Dermis blood vessel endothelial cell (primary cell): ENCODE measurements at regions not wholly inside any gene's neighbourhood (a gene's known extent, or its start where the extent isn't known, plus 50 kb on each side); places are given as distances from the start of the nearest gene placed in this dataset.
A peak's percentile ranks its signal among the peaks of the same experiment; 100 is the strongest.
"Not testable (repeated sequence)": the region's sequence is repeated elsewhere in the genome, so short reads cannot be mapped to it uniquely, and the experiment has no call there.

Experiments
- DNase-seq: peaks from one replicate; pipeline ENCODE4 v3.0.0; 2010

- no peak for DNase-seq
Measured at GRCh38 chr3:178137206-178137605, 399.0 kb upstream of the KCNMB2 start.

- no peak for DNase-seq
Measured at GRCh38 chr3:178137831-178138230, 398.4 kb upstream of the KCNMB2 start.

GRCh38 chr3:178139116-178139515 lies 397.1 kb upstream of the KCNMB2 start:
- no peak for DNase-seq

GRCh38 chr3:178140531-178141304 lies 395.5 kb upstream of the KCNMB2 start:
- DNase-seq: peak; percentile 61

DNA sequence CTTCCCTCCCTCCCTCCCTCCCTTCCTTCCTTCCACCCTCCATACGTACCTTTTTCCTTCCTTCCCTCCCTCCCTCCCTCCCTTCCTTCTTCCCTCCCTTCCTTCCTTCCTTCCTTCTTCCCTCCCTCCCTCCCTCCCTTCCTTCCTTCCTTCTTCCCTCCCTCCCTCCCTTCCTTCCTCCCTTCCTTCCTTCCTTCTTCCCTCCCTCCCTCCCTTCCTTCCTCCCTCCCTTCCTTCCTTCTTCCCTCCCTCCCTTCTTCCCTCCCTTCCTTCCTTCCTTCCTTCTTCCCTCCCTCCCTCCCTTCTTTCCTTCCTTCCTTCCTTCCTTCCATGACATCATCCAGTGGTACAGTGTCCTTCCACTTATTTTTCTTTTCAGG lies 394.9 kb upstream of the KCNMB2 start:
- not testable (repeated sequence) for DNase-seq

GRCh38 chr3:178146406-178146831 lies 389.8 kb upstream of the KCNMB2 start:
- no peak for DNase-seq

GRCh38 chr3:178147001-178147400 lies 389.2 kb upstream of the KCNMB2 start:
- DNase-seq: no peak

GRCh38 chr3:178152031-178152806 lies 384.0 kb upstream of the KCNMB2 start:
- no peak for DNase-seq

GRCh38 chr3:178152988-178153387 lies 383.2 kb upstream of the KCNMB2 start:
- DNase-seq: no peak

DNA sequence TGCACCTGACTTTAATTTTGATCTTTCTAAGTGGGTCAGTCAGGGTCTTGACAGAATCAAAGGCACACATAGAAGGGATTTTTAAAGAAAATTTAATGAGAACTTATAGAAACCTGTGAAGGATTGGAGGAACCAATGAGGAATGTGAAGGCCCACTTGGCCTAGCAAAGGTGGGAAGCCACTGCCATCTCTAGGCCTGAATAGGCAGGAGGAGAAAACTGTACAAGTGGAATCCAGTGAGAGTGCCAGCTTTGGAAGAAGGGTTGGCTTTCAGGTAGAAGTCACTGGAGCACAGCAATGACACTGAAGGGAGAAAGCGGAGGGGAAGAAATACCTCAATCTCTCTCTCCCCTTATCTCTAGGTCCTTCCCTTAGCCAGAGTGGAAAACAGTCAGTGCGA lies 380.7 kb upstream of the KCNMB2 start:
- no peak for DNase-seq

GRCh38 chr3:178156301-178156700 lies 379.9 kb upstream of the KCNMB2 start:
- no peak for DNase-seq

- DNase-seq: peak; percentile 88
Measured at GRCh38 chr3:178159691-178160220, 376.5 kb upstream of the KCNMB2 start.

DNA sequence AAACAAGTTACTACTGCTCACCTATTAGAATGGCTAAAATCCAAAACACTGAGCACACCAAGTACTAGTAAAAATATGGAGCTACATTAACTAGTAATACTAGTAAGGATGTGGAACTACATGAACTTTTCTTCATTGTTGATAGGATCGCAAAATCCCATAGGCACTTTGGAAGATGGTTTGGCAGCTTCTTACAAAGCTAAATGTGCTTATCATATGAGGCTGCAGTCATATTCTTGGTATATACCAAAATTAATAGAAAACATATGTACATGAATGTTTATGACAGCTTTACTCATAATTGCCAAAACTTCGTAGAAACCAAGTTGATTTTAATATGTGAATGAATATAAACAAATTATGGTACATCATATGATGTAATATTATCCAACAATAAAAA lies 366.8 kb upstream of the KCNMB2 start:
- no peak for DNase-seq

GRCh38 chr3:178170698-178171535 lies 365.3 kb upstream of the KCNMB2 start:
- peak; percentile 94 for DNase-seq

DNA sequence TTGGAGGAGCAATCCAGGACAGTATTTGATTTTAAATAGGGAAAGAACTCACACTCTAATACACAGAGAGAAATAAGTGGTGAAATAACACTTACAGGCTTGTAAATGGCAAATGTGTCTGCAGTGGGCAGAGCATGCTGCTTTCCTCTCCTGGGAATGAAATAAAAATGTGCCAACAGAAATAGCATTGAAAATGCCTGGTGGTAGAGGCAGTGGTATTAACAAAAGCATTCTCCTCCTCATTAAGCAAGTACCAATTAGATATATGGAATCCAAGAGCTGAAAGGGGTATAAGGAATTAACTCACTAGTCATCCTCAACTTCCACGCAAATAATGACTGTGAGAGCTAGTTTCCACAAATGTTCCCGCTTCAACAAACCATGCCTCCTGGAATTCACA lies 364.1 kb upstream of the KCNMB2 start:
- no peak for DNase-seq

DNA sequence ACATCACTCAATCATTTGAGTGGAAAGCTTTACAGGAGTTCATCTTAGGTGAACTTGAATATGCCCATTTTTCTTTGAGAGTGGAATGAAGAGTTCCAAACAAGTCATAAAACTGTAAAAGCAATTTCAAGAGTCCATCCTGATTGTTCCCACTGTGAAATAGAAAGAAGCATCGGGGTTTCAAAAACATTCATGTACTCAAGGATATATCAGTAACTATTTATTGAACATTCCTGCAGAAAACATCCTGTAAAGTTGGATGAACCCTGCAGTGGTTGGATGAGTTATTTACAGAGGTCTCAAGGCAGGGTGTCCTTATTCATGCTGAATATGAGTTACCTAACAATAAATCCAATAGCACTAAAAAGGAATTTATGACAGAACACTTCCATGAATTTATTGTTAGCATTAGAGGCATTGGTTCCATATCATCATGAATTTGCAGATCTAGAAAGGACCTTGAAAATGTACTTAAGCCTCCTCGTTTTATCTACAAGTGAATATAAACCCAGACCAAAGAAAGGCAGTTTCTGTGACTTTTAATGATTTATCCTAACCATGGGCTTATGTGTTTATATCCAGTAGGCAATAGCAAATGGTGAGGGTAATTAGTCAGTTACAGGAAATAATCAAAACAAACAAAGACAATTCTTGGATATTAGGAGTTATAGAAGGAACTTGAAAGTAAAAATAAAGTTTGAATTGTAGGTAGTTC lies 361.9 kb upstream of the KCNMB2 start:
- no peak for DNase-seq

DNA sequence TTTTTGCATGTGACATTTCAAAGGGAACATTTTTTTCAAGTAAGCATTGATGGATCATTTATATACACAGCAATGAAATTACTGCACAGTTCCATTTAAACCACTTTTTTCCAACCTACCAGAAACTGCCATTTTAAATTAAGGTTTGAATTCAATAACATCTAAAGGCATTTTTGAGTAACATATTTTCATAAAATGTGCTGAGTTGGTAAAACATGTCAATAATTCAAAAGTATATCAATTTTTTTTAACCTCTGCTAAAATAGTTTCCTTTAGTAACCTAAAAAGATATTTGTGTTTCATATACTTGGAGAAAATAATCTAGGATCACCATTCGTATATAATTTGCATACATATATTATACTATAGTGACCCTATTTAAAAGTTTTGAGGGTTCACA lies 355.1 kb upstream of the KCNMB2 start:
- DNase-seq: no peak

DNA sequence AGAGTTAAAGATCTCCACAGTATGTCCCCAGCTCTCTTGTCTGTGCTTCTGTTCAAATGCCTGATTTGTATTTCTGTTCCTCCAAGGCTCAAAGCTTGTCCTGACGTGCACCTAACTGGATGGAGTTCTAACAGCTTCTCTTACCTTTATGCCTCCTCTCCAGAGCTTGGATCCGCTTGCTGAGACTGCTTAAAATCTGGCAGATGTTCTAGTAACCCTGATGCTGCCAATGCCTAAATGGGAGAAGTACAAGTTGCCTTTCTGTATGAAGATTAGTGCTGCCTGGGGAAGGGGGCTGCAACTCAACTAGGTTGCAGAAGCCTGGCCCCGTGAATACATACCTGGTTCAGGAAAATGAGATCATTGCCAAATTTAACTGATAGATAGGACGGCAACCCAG lies 354.5 kb upstream of the KCNMB2 start:
- DNase-seq: no peak

GRCh38 chr3:178182337-178182779 lies 353.9 kb upstream of the KCNMB2 start:
- DNase-seq: no peak

GRCh38 chr3:178184833-178185232 lies 351.4 kb upstream of the KCNMB2 start:
- DNase-seq: no peak

DNA sequence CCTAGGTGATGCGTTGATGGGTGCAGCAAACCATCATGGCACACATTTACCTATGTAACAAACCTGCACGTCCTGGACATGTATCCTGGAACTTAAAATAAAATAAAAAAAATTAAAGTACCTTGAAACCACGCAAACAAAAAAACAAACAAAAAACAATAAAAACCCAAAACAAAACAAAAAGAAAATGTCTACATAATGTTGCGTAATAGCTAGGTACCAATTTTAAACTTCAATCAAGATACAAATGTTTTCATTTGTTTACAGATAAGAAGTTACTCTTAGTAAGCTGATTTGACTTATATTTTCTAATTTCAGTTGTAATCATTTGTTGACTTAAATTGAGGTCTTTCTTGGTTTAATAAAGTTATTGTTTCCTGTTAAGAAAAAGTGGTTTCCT lies 349.6 kb upstream of the KCNMB2 start:
- no peak for DNase-seq

GRCh38 chr3:178189854-178190253 lies 346.4 kb upstream of the KCNMB2 start:
- DNase-seq: no peak
